HG02870 (cell line): ENCODE measurements at regions not wholly inside any gene's neighbourhood (a gene's known extent, or its start where the extent isn't known, plus 50 kb on each side); places are given as distances from the start of the nearest gene placed in this dataset.

ENCODE experiments used
- ATAC-seq: cut with Tn5 transposase; IDR thresholded peaks from one replicate; pipeline ENCODE4 v1.9.1; 2021; ENCODE audit warnings: mild to moderate bottlenecking, moderate library complexity; ENCODE audit not compliant: unreplicated experiment

DNA sequence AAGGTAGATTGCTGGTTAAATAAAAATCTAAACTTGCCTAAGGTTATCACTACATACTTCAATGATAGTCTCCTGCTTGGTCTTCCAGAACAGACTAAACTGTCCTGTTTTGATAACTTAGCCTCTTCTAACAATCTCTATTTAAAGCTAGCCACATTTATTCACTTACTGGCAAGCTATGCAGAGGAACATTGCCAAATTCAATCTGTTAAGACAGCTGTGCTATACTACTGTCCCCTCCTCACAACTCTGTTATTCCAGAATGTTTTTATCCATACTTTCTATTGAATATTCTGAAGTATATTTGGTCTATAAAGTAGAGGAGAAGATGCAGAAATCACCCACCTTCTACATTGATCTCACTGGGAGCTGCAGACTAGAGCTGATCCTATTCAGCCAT is 594.0 kb upstream of the CCDC54 start:
- no peak for ATAC-seq

DNA sequence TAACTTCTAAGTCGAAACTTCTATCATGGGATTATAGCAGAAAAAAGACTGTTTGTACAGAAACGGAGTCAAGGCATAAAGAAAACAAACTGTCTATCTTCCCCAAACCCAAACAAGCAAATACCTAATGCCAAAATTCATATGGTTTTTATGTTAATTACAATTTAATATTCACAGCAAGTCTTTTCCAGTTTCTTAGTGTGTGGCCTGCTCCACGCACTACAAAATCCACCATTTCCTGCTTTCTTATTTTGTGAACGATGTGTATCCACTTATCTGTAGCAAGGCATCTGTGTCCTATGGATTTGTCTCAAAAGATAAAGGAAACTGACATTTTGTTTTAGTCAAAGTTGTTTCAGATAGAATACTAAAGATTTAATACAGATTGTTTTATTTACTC is 588.0 kb upstream of the CCDC54 start:
- no peak for ATAC-seq

DNA sequence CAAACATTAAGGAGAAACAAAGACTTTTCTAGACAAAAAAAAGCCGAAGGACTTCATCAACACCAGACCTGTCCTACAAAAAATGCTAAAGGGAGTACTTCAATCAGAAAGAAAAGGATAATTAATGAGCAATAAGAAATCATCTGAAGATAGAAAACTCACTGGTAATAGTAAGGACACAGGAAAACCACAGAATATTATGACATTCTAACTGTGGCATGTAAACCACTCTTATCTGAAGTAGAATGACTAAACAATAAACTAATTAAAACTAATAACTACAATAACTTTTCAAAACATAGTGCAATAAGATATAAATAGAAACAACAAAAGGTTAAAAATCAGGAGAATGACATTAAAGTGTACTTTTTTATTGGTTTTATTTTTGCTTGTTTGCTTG is 584.5 kb upstream of the CCDC54 start:
- ATAC-seq = no peak

DNA sequence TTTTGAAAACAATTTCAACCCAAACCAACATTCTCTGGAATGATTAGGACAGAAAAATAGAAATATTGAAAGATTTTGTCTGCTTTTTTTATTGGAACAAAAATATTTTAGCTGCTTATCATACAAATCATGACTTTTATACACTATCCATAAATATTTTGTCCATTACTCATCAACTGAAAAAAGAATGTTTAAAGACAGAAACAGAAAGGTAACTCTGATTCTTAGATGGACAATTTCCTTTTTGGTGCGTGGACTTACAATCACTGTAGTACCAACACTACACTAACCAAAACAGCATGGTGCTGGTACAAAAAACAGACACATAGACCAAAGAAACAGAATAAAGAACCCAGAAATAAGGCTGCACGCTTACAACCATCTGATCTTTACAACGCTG is 582.8 kb upstream of the CCDC54 start:
- no peak for ATAC-seq

DNA sequence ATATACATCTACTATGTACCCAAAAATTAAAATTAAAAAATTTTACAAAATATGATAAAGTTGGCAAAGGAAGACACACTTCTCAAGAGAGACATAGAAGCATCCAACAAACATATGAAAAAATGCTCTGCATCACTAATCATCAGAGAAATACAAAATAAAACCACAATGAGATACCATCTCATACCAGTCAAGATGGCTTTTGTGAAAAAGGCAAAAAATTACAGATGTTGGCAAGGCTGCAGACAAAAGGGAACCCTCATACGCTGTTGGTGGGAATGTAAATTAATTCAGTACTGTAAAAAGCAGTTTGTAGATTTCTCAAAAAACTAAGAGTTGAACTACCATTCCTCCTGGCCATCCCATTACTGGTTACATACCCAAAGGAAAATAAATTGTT is 581.7 kb upstream of the CCDC54 start:
- no peak for ATAC-seq

DNA sequence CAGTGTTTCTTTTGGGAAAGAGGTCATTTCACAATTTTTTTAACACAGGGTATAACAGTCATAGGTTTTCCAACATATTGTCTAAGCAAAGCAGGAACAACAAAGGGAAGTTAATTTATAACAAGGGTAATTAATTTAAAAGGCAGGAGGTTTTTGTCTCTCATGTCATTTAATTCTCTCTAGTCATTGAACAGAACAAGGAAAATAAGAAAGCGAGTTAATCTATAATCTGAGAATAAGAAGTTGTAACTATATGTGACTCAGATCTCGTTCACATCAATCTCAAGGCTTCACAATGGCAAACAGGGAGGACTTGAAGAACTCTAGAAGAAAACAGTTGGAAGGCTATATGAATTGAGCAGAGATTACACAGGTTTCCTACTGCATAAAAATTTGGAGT is 579.8 kb upstream of the CCDC54 start:
- no peak for ATAC-seq

DNA sequence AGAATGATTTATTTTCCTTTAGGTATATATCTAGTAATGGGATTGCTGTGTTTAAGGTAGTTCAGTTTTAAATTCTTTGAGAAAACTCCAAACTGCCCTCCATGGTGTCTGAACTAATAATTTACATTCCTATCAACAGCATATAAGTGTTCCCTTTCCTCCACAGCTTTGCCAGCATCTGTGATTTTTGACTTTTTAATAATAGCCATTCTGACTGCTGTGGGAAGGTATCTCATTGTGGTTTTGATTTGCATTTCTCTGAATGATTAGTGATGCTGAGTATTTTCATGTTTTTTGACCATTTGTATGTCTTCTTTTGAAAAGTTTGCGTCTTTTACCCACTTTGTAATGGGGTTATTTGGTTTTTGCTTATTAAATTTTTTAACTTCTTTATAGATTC is 571.6 kb upstream of the CCDC54 start:
- ATAC-seq = no peak

DNA sequence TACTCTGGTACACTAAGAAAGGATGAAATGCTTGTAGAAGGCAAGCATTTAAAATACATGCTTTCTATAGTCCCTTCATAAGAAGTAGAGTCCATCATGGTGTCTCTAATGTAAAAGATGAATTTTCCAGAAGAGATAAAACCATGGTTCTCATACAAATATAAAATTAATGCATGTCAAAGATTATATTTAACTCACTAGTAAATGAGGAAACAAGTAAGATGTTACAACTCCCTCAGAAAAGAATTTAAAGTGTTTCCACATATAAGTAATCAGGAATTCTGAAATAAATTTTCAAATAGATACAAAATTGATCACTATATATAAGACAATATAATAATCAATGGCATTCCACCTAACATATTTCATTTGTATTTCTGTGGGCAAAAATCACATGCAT is 570.3 kb upstream of the CCDC54 start:
- no peak for ATAC-seq

DNA sequence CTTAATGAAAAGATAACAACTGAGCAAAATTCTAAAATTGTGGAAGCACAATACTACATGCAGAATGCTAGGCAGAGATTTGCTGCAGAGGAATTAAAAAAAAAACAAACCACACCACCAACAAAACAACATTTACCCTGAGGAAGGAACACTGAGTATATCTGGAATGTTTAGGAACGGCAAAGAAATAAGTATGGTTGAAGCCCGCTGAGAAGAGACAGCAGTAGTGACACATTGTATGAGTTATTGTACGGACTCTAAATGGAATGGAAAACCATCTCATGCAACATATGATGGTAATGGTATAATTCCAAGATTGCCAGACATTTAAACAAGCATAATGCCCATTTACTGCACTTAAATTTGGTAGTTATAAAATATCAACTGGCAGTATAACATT is 568.2 kb upstream of the CCDC54 start:
- no peak for ATAC-seq

DNA sequence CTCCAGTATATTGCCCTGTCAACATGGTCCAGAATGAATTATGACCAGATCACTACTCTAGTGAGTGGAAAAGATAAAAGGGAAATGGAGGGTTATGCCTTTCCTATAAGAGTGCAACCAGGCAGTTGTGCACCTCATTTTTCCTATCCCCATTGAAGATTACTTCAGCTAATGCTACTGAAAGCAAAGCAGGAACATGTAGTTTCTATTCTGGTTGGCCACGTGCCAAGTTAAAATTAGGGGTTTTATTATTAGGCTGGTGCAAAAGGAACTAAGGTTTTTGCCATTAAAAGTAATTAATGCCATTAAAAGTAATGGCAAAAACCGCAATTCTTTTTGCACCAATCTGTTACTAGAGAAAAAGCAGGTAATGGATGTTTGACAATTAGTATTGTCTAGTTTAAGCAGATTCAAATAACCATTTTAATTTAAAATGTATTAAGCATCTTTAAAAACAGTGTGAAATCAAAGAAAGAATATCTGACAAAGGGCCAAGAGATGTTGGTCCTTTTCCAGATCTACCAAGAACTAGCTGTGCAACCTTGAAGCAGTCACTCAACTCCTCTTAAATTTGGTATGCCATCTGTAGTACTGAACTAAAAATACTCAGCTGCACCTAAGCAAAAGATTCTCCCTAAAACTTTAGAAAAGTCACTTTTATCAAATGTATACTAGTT is 567.5 kb upstream of the CCDC54 start:
- no peak for ATAC-seq

DNA sequence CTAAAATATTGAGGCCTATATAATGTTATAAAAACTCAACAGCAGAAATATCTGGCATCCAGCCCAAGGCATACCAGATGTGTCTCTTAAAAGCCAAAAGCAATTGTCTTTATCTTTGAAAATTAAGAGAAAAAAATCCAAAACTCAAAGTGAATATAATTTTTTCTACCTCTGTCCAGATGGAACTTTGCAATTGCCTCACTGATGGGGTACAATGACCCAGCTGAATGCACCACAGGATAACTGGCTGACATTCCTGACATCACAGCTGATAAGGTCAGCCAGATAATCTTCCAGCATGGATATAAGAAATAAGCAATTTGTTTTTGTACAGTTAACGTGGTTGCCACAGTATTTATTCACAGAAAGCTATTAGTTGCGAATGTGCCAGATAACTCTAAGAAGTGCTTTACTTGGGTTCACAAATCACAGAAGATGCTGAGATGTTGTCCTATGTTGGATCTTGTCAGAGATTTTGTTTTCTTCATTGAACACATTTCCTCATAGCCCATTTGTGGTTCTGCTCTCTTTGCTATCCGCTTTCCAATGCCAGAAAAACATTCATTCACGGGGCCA is 566.9 kb upstream of the CCDC54 start:
- no peak for ATAC-seq

DNA sequence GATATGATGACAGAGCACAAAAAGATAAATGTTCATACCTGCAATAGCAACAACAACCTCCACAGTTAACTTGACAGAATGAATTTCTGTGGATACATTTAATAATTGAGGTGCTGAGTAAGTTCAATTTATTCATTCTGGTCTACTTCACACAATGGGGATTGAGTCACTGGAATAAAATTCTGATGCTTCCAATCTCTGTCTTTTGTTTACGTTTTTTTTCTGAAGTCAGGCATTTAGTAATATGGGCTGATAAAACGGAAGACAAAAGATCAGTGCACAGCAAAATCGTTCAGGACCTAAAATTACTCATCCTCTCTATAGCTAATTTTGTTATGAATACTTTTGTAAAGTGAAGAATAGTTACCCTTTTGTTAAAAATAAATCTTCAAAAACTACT is 565.9 kb upstream of the CCDC54 start:
- ATAC-seq = no peak

DNA sequence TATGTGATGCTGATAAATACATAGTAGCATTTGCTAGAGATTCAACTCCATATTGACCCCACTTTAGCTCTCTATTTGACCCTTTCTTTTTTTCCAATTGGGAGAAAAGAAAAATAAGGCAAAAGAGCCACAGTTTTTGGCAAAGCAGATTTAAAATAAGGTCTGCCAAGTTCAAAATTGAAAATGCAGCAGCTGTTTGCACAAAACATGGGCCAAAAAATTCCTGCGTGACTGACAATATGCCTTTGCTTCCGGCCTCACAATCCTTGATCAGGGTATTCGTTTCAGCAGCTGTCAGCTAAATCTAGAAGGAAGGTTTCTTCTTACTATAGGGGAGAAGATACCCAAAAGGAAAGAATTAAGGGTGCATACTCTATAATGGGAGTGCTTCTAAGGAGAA is 563.5 kb upstream of the CCDC54 start:
- ATAC-seq = no peak

DNA sequence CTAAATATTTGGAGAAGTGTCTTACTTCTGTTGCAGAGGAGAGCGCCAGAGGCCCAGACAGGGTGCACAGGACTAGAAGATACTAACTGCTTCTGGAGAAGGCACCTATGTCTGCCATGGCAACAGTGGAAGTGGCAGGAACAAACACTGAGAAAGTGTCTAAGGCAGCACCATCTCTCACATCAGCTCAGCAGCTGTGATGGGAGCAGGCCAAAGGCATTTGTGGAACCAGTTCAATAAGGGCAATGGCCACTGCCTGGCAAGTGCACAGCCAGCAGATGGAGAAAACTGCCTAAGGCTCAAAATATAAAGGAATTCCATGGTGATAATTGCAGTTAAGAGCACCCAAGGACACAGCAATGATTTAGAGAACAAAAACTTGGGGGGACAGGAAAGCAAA is 563.0 kb upstream of the CCDC54 start:
- no peak for ATAC-seq

DNA sequence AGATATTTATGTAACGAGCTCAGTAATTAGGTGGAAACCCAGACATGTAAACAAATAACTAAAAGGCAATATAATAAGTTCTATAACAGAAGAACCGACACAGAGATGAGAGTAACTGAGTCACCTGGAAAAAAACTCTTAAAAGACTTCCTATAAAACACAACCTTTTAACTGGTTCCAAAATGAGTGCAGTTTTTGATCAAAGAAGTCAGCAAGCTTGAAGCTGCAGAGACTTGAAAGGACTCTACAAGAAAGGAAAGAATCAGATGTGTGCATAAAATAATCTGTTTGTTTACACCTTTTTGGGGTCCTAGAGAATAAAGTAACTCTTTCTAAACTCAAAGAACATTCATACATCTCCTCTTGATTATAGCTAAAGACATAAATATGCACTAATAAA is 560.4 kb upstream of the CCDC54 start:
- no peak for ATAC-seq

DNA sequence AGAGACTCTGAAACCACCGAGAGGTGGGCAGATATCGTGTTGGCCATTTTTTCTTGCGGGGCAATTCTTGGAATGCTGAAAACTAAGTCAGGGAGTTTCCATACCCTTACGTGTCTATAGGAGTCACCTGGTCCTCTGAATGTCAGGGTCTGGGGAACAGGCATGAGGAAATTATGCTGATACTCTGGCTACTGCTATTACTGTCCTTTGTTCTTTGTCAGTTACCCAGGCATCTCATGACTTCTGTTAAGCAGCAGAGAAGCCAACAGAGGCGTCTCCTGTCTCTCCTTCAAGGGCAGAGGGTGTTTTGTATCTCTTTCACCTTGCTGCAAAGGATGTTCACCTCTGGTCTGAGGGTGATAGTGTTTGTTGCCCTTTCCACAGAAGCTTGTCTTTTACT is 559.5 kb upstream of the CCDC54 start:
- ATAC-seq = no peak

DNA sequence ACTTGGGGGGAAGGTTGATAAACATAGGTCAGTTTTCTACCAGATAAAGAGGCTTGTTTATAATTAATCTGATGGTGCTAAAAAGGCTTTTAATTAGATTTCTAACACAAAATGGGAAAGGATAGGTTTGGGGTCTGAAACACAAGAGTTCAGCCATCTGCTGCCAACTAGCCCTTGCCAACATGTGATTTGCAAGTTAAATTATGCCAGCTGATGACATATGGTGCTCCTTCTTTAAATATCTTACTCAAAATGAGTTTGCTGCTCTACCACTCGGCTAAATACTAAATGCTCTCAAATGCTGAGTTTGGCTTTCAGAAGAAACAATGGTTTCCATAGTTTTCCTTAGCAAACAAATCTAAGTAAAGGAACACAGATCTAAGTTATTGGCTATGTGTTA is 557.8 kb upstream of the CCDC54 start:
- ATAC-seq = no peak

DNA sequence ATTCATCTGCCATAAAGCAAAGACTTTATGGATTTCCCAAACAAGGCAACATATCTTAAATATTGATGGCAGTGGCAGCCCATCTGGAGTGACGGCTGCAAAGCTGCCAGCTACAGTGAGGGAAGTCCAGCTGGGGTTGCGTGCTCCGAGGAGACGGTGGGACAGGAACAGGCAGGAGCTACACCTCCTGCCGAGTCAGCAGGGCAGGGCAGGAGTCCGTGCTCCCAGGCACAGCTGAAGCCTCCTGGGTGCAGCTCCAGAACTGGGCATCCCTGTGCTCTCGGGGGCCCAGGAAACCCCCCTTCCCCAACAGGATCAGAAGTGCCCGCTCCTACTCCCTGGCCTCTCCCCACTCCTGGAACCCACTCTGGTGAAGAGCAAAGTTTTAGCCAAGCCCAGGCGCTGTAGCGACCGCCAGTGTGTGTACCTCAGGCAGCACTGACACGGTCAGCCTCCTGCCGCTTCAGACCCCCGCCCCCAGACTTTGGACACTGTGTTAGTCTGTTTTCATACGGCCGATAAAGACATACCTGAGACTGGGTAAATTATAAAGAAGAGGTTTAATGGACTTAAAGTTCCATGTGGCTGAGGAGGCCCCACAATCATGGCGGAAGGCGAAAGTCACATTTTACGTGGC is 556.4 kb upstream of the CCDC54 start:
- ATAC-seq = no peak

DNA sequence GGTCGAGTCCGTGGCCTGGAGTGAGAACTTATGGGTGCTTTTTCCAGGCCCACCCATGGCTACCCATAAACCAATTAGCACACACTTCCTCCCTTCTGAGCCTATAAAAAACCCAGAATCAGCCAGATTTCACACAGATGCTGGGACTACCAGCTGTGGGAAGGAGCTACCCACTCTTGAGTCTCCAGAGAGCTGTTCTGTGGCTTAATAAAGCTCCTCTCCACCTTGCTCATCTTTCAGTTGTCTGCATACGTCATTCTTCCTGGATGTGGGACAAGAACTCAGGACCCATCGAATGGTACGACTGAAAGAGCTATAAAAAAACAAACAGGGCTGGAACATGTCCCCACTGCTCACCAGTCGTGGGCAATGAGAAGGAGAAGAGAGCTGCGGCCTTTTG is 555.4 kb upstream of the CCDC54 start:
- ATAC-seq = no peak

DNA sequence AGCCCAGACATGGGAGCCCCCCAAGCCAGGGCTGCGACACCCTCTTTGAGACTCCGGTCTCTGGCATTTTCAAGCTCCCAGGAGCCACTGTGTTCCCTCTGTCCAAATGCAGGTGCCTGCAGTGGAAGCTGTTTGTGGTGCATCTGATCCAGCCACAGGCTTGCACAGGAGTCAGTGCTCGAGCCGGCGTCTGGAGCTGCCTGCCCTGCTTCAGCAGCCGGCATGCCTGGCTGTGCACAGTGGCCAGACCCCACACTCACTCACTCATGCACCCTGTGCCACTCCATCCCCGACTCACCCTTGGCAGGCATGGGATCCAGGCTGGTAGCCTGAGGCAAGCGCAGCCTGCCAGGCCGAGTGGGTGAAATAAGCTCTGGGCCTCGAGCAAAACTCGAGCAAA is 555.0 kb upstream of the CCDC54 start:
- ATAC-seq = no peak

DNA sequence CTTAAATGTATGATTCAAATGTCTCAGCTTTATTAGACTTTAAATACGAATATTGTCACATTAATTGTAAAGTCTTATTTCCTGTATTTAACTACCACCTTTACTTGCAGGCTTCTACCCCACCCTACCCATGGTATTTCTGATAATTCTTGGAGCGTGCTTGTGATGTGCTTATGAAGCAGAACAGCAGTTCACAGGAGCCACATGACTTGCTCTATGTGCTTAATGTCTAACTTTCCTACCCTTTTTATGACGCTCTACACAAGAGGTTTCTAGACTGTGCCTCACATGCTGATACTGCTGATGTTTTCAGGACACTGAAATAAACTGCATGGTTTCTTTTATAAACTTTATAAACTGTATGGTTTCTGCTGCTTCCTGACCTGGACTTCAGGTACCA is 553.5 kb upstream of the CCDC54 start:
- ATAC-seq = no peak

DNA sequence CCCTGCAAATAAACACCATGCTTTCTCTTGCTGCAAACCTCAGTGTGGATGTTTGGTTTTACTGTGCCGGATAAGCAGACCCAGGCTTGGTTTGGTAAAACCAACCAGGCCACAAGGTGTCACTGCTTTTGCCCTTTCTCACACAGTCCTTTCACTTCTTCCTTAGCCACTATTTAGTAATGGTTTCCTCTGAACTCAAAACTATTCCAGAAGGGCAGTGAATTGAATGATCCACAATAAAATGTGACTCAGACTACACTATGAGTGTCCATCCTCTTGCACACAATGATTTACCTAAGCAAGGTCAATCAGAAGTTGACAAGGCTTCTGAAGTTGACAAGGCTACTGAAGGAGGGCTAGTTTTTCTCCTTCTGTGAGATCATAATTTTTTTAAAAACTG is 552.4 kb upstream of the CCDC54 start:
- ATAC-seq = peak; percentile 62
